Nephron (organoid): ENCODE measurements at regions not wholly inside any gene's neighbourhood (a gene's known extent, or its start where the extent isn't known, plus 50 kb on each side); places are given as distances from the start of the nearest gene placed in this dataset.

Experiments
- H3K27ac Mint-ChIP-seq, 3 experiments: 2 replicates each; pipeline ENCODE4 v1.8.0; 2020; ENCODE audit warnings: mixed read lengths in 3 of 3, mild to moderate bottlenecking in 2 of 3, moderate library complexity in 1 of 3
- H3K27me3 Mint-ChIP-seq: 2 replicates; pipeline ENCODE4 v1.8.0; 2021; ENCODE audit warnings: low read depth, mild to moderate bottlenecking, moderate library complexity, mixed read lengths
- H3K36me3 Mint-ChIP-seq: 2 replicates; pipeline ENCODE4 v1.8.0; 2020; ENCODE audit warnings: low read depth, mixed read lengths
- H3K4me1 Mint-ChIP-seq: 2 replicates; pipeline ENCODE4 v1.8.0; 2020; ENCODE audit warnings: mixed read lengths
- H3K4me3 Mint-ChIP-seq, 3 experiments: 2 replicates each; pipeline ENCODE4 v1.8.0; 2020; ENCODE audit warnings: mild to moderate bottlenecking in 3 of 3, mixed read lengths in 3 of 3, moderate library complexity in 2 of 3
- H3K9me3 Mint-ChIP-seq: 2 replicates; pipeline ENCODE4 v1.8.0; 2020; ENCODE audit warnings: mixed read lengths
- TF ChIP-seq, protein P1 (sequence below), 3 experiments: fragments of 200-600 bp; sonication (generic); IDR thresholded peaks; one replicate each; pipeline ENCODE4 v1.5.0; 2021; ENCODE audit warnings: antibody characterized with exemption in 3 of 3; ENCODE audit not compliant: unreplicated experiment in 3 of 3

- H3K27me3 Mint-ChIP-seq, result peaks cover 10% of the 10 kb centered on the region
- no peak overlapping the region for H3K4me3 Mint-ChIP-seq
- no peaks in the 10 kb centered on the region for H3K36me3 Mint-ChIP-seq
- TF ChIP-seq, protein P1, sequence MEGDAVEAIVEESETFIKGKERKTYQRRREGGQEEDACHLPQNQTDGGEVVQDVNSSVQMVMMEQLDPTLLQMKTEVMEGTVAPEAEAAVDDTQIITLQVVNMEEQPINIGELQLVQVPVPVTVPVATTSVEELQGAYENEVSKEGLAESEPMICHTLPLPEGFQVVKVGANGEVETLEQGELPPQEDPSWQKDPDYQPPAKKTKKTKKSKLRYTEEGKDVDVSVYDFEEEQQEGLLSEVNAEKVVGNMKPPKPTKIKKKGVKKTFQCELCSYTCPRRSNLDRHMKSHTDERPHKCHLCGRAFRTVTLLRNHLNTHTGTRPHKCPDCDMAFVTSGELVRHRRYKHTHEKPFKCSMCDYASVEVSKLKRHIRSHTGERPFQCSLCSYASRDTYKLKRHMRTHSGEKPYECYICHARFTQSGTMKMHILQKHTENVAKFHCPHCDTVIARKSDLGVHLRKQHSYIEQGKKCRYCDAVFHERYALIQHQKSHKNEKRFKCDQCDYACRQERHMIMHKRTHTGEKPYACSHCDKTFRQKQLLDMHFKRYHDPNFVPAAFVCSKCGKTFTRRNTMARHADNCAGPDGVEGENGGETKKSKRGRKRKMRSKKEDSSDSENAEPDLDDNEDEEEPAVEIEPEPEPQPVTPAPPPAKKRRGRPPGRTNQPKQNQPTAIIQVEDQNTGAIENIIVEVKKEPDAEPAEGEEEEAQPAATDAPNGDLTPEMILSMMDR (IDR thresholded peaks at IDR 0.05; ENCODE audit: unreplicated experiment in 3 of 3), result no peak
- peaks cover 2% of the 10 kb centered on the region for H3K9me3 Mint-ChIP-seq
- no peak overlapping the region for H3K27ac Mint-ChIP-seq
- H3K4me1 Mint-ChIP-seq, result no peaks in the 10 kb centered on the region
Observed at GRCh38 chr16:17633181-17633951, 162.6 kb upstream of the XYLT1 start.

DNA sequence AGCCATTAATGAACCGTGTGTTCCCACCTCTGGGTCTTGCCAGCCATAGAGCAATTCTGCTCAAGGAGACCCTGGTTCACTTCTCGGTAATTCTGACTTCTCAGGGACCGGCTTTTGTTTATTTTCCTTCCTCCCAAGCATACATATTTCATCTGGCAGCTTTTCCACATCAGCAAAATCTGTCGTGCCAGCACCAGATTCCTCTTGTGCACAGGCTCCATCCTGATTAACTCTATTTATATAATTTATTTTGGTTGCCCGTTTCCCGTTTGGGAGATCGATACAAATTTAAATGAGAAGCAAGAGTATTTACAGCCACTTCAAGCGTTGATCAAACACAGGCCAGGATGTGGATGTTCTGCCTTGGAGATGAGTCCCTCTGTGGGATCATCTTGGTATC is 161.9 kb upstream of the XYLT1 start:
- Mint-ChIP-seq H3K36me3 (no peaks in the 10 kb centered on the region), H3K4me3 (no peak overlapping the region), H3K27ac (no peak overlapping the region), H3K27me3 (peaks cover 6% of the 10 kb centered on the region), H3K9me3 (peaks cover 3% of the 10 kb centered on the region), H3K4me1 (no peaks in the 10 kb centered on the region)
- TF ChIP-seq, protein P1 (IDR thresholded peaks at IDR 0.05; ENCODE audit: unreplicated experiment in 3 of 3), result no peak

- Mint-ChIP-seq H3K4me1 (no peaks in the 10 kb centered on the region), H3K9me3 (peaks cover 15% of the 10 kb centered on the region), H3K36me3 (peaks cover 4% of the 10 kb centered on the region), H3K4me3 (no peak overlapping the region), H3K27me3 (peaks cover 10% of the 10 kb centered on the region), H3K27ac (no peak overlapping the region)
- TF ChIP-seq, protein P1 (IDR thresholded peaks at IDR 0.05; ENCODE audit: unreplicated experiment in 3 of 3), result no peak
Observed at GRCh38 chr16:17629936-17630335, 159.2 kb upstream of the XYLT1 start.

GRCh38 chr16:17628983-17629382 is 158.2 kb upstream of the XYLT1 start:
- H3K4me1 Mint-ChIP-seq, result no peaks in the 10 kb centered on the region
- TF ChIP-seq, protein P1 (IDR thresholded peaks at IDR 0.05; ENCODE audit: unreplicated experiment in 3 of 3), result no peak
- H3K4me3 Mint-ChIP-seq, result no peak overlapping the region
- peaks cover 6% of the 10 kb centered on the region for H3K27me3 Mint-ChIP-seq
- H3K27ac Mint-ChIP-seq, result no peak overlapping the region
- H3K36me3 Mint-ChIP-seq, result peaks cover 4% of the 10 kb centered on the region
- H3K9me3 Mint-ChIP-seq, result peaks cover 18% of the 10 kb centered on the region

GRCh38 chr16:17622366-17622765 is 151.6 kb upstream of the XYLT1 start:
- Mint-ChIP-seq H3K27ac (no peak overlapping the region), H3K27me3 (peaks cover 9% of the 10 kb centered on the region), H3K4me3 (no peak overlapping the region), H3K4me1 (no peaks in the 10 kb centered on the region), H3K36me3 (peaks cover 4% of the 10 kb centered on the region), H3K9me3 (peaks cover 15% of the 10 kb centered on the region)
- TF ChIP-seq, protein P1 (IDR thresholded peaks at IDR 0.05; ENCODE audit: unreplicated experiment in 3 of 3), result no peak

GRCh38 chr16:17619261-17619660 is 148.5 kb upstream of the XYLT1 start:
- Mint-ChIP-seq H3K27me3 (peaks cover 6% of the 10 kb centered on the region), H3K4me1 (no peaks in the 10 kb centered on the region), H3K36me3 (no peaks in the 10 kb centered on the region), H3K9me3 (no peaks in the 10 kb centered on the region), H3K4me3 (no peak overlapping the region), H3K27ac (no peak overlapping the region)
- TF ChIP-seq, protein P1 (IDR thresholded peaks at IDR 0.05; ENCODE audit: unreplicated experiment in 3 of 3), result no peak
